OCI-LY7 (cell line): ENCODE measurements at regions not wholly inside any gene's neighbourhood (a gene's known extent, or its start where the extent isn't known, plus 50 kb on each side); places are given as distances from the start of the nearest gene placed in this dataset.

Source experiments
- BruUV-seq: library from RNA; stranded (reverse); fragments of 400-500 nt; replicated peaks from 2 replicates; lab custom pipeline; 2021; lab: Mats Ljungman, UMichigan
- CTCF ChIA-PET: fragments of 300-600 bp; sonication (Branson Sonifier 250); formaldehyde crosslinking; loops from one replicate; lab custom pipeline; 2022; ENCODE audit warnings: antibody characterized with exemption; ENCODE audit not compliant: unreplicated experiment; lab: Charles Lee
- POLR2A ChIA-PET: fragments of 300-600 bp; sonication (Branson Sonifier 250); formaldehyde crosslinking; loops from one replicate; lab custom pipeline; 2022; ENCODE audit warnings: antibody characterized with exemption; lab: Charles Lee
- DNase-seq: peaks from one replicate; pipeline ENCODE4 v3.0.0-alpha.2; 2015; ENCODE audit warnings: low spot score
- H2AFZ ChIP-seq: fragments of 200-600 bp; sonication (generic), shearing (Covaris generic); 2 replicates; pipeline ENCODE4 v1.6.1; 2014; ENCODE audit warnings: mild to moderate bottlenecking, antibody characterized with exemption, low read length, moderate library complexity
- H3K27ac ChIP-seq: fragments of 200-600 bp; sonication (generic); 2 replicates; pipeline ENCODE4 v1.5.1; 2014; ENCODE audit warnings: mixed run types, low read depth, mild to moderate bottlenecking, moderate library complexity, low read length, inconsistent platforms; ENCODE audit not compliant: poor library complexity, severe bottlenecking
- H3K36me3 ChIP-seq: fragments of 200-600 bp; sonication (generic); 2 replicates; pipeline ENCODE4 v1.6.1; 2014; ENCODE audit warnings: mild to moderate bottlenecking, antibody characterized with exemption, low read length, moderate library complexity, mixed read lengths; ENCODE audit not compliant: insufficient read depth
- H3K4me1 ChIP-seq: fragments of 200-600 bp; sonication (generic); 2 replicates; pipeline ENCODE4 v1.5.1; 2014; ENCODE audit warnings: mild to moderate bottlenecking, low read length; ENCODE audit not compliant: insufficient read depth, poor library complexity, severe bottlenecking
- H3K4me2 ChIP-seq: fragments of 200-600 bp; sonication (generic); 2 replicates; pipeline ENCODE4 v1.6.1; 2014; ENCODE audit warnings: mild to moderate bottlenecking, low read length
- H3K4me3 ChIP-seq: fragments of 200-600 bp; sonication (generic); 2 replicates; pipeline ENCODE4 v1.5.1; 2014; ENCODE audit warnings: mild to moderate bottlenecking, low read depth, low read length; ENCODE audit not compliant: poor library complexity, severe bottlenecking
- H3K79me2 ChIP-seq: fragments of 200-600 bp; sonication (generic); 2 replicates; pipeline ENCODE4 v1.6.1; 2016; ENCODE audit warnings: low read depth, mild to moderate bottlenecking, low read length, moderate library complexity, mixed read lengths; ENCODE audit not compliant: insufficient read depth
- H3K9me2 ChIP-seq: fragments of 200-600 bp; sonication (generic); 2 replicates; pipeline ENCODE4 v1.6.1; 2016; ENCODE audit warnings: mild to moderate bottlenecking, low read length, mixed read lengths; ENCODE audit not compliant: insufficient read depth
- H3K9me3 ChIP-seq: fragments of 200-600 bp; sonication (generic); 2 replicates; pipeline ENCODE4 v1.6.1; 2014; ENCODE audit warnings: mild to moderate bottlenecking, mixed run types, low read length, mixed read lengths
- H4K20me1 ChIP-seq: fragments of 200-600 bp; sonication (generic); 2 replicates; pipeline ENCODE4 v1.6.1; 2014; ENCODE audit warnings: mild to moderate bottlenecking, antibody characterized with exemption, low read length, moderate library complexity, mixed read lengths; ENCODE audit not compliant: insufficient read depth
- EZH2phosphoT487 ChIP-seq: fragments of 200-600 bp; sonication (generic); IDR thresholded peaks from 2 replicates; pipeline ENCODE4 v1.6.1; 2018; ENCODE audit warnings: low read depth, borderline replicate concordance, mild to moderate bottlenecking, mixed run types, antibody characterized with exemption, low read length, moderate library complexity, mixed read lengths
- intact Hi-C: fragments of 100-400 bp; cut with micrococcal nuclease; formaldehyde crosslinking; loops from one replicate; pipeline ENCODE4 v1.10.0; 2022; ENCODE audit not compliant: unreplicated experiment
- TF ChIP-seq, protein P1 (sequence below): fragments of 200-600 bp; sonication (generic); conservative IDR thresholded peaks from 2 replicates; pipeline ENCODE4 v1.5.1; 2014; ENCODE audit warnings: mild to moderate bottlenecking, antibody characterized with exemption, low read length, moderate library complexity, mixed read lengths

DNA sequence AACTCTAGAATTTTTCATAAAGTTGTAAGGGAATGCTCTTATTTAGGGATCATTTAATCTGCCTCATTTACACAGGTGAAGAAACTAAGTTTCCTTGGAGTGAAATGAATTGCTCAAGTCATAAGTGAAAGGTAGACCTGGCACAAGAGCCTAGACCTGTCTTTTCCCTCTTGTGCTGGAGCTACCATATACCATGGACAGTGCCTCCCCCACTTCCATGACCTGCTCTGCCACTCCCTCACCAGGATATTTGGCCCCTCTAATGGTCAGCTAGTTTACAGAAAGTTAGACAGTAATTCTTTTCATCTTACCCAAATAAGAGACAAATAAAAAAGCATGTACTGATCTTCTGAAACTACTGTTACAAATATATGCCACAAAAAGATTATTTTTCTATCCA lies 105.5 kb upstream of the ACO1 start:
- no TSS peak for BruUV-seq
- H3K4me1 ChIP-seq: no peaks in the 10 kb centered on the region

DNA sequence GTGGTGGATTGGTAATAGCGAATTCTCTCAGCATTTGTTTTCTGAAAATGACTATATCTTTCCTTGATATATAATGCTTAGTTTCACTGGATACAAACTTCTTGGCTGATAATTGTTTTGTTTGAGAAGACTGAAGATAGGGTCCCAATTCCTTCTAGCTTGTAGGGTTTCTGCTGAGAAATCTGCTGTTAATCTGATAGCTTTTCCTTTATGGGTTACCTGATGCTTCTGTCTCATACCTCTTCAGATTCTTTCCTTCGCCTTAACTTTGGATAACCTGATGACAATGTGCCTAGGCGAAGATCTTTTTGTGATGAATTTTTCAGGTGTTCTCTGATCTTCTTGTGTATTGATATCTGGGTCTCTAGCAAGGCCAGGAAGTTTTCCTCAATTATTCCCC lies 94.7 kb upstream of the ACO1 start:
- BruUV-seq: no TSS peak
- Histone ChIP-seq H3K9me2 (no peaks in the 10 kb centered on the region), H3K27ac (no peak overlapping the region), H3K4me2 (no peak overlapping the region), H3K9me3 (no peaks in the 10 kb centered on the region), H3K4me1 (no peaks in the 10 kb centered on the region), H3K4me3 (no peak overlapping the region), H2AFZ (no peak overlapping the region), H3K79me2 (no peaks in the 10 kb centered on the region), H4K20me1 (no peaks in the 10 kb centered on the region), H3K36me3 (no peaks in the 10 kb centered on the region)
- ChIA-PET CTCF (no interaction called here), POLR2A (interaction anchor here (1.1 kb wide), 1 partner anchor 33 kb away, joined by 3 read pairs; no protein-coding TSS in a partner anchor)
- no peak for DNase-seq
- intact Hi-C loops: no loop called here
- TF ChIP-seq, protein P1, sequence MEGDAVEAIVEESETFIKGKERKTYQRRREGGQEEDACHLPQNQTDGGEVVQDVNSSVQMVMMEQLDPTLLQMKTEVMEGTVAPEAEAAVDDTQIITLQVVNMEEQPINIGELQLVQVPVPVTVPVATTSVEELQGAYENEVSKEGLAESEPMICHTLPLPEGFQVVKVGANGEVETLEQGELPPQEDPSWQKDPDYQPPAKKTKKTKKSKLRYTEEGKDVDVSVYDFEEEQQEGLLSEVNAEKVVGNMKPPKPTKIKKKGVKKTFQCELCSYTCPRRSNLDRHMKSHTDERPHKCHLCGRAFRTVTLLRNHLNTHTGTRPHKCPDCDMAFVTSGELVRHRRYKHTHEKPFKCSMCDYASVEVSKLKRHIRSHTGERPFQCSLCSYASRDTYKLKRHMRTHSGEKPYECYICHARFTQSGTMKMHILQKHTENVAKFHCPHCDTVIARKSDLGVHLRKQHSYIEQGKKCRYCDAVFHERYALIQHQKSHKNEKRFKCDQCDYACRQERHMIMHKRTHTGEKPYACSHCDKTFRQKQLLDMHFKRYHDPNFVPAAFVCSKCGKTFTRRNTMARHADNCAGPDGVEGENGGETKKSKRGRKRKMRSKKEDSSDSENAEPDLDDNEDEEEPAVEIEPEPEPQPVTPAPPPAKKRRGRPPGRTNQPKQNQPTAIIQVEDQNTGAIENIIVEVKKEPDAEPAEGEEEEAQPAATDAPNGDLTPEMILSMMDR: no peak
- no peak for TF ChIP-seq EZH2phosphoT487

More for the DNA sequence above, 105.5 kb upstream of the ACO1 start:
- H4K20me1 ChIP-seq: no peaks in the 10 kb centered on the region
- H3K9me2 ChIP-seq: no peaks in the 10 kb centered on the region
- no peak overlapping the region for H2AFZ ChIP-seq
- ChIA-PET CTCF (no interaction called here), POLR2A (no interaction called here)
- intact Hi-C loops: no loop called here
- TF ChIP-seq, protein P1: no peak
- TF ChIP-seq EZH2phosphoT487: no peak
- no peaks in the 10 kb centered on the region for H3K9me3 ChIP-seq
- H3K4me3 ChIP-seq: no peak overlapping the region
- H3K36me3 ChIP-seq: no peaks in the 10 kb centered on the region
- H3K27ac ChIP-seq: no peak overlapping the region
- no peaks in the 10 kb centered on the region for H3K79me2 ChIP-seq
- no peak for DNase-seq
- H3K4me2 ChIP-seq: no peak overlapping the region

DNA sequence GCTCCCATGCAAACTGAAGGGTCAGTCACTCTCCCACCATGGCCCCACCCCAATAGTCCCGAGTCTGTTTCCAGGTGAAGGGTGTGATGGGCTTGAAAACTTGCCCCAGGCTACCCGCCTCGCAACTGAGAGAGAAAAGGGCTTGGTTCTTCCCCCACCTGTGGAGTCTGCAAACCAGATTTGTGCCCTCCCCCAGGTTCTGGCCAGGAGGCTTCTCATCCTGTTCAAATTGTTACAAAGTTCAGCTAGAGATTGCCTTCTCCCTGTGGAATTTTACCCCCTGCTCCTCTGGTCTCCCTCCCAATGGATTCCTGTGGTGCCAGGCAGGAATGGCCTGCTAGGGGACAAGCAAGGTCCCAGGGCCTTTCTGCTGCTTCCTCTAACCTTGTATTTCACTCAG lies 93.1 kb upstream of the ACO1 start:
- no peak for TF ChIP-seq EZH2phosphoT487
- TF ChIP-seq, protein P1: no peak
- POLR2A ChIA-PET: no interaction called here
- H3K27ac ChIP-seq: no peak overlapping the region
- CTCF ChIA-PET: no interaction called here
- H3K9me2 ChIP-seq: no peaks in the 10 kb centered on the region
- H3K79me2 ChIP-seq: no peaks in the 10 kb centered on the region
- no peaks in the 10 kb centered on the region for H3K36me3 ChIP-seq
- no peaks in the 10 kb centered on the region for H3K4me1 ChIP-seq
- no TSS peak for BruUV-seq
- no peak for DNase-seq
- intact Hi-C loops: no loop called here
- no peak overlapping the region for H2AFZ ChIP-seq
- no peaks in the 10 kb centered on the region for H4K20me1 ChIP-seq
- no peak overlapping the region for H3K4me2 ChIP-seq
- no peak overlapping the region for H3K4me3 ChIP-seq
- H3K9me3 ChIP-seq: no peaks in the 10 kb centered on the region
